ENCODE measurements at regions not wholly inside any gene's neighbourhood (a gene's known extent, or its start where the extent isn't known, plus 50 kb on each side); places are given as distances from the start of the nearest gene placed in this dataset.

- TF ChIP-seq CTCF (IDR thresholded peaks at IDR 0.05) (no peak), POLR2A (IDR thresholded peaks at IDR 0.05) (no peak)
Observed at GRCh38 chr7:32158076-32158475, 87.9 kb upstream of the PDE1C start.

All from uterus (tissue), 2 donors.